SK-N-SH treated with all-trans-retinoic acid at 6 μM for 48 hours (cell line): ENCODE measurements at regions not wholly inside any gene's neighbourhood (a gene's known extent, or its start where the extent isn't known, plus 50 kb on each side); places are given as distances from the start of the nearest gene placed in this dataset.

ENCODE experiments used
- BACH2 ChIP-seq: fragments of 250-450 bp; sonication (Bioruptor Pico); IDR thresholded peaks from 2 replicates; pipeline ENCODE4 v1.9.0; 2021; ENCODE audit warnings: mild to moderate bottlenecking, borderline replicate concordance
- CREB5 ChIP-seq: fragments of 250-450 bp; sonication (Bioruptor Pico); IDR thresholded peaks from 2 replicates; pipeline ENCODE4 v1.5.1; 2020; ENCODE audit warnings: low read depth, mild to moderate bottlenecking, moderate library complexity
- GLIS3 ChIP-seq: fragments of 250-450 bp; sonication (Bioruptor Pico); IDR thresholded peaks from 2 replicates; pipeline ENCODE4 v1.5.0; 2020; ENCODE audit warnings: mild to moderate bottlenecking, moderate library complexity
- ISL1 ChIP-seq: fragments of 250-450 bp; sonication (Bioruptor Pico); IDR thresholded peaks from 2 replicates; pipeline ENCODE4 v2.1.2; 2022; ENCODE audit warnings: mild to moderate bottlenecking, moderate library complexity
- PATZ1 ChIP-seq: fragments of 250-450 bp; sonication (Bioruptor Pico); IDR thresholded peaks from 2 replicates; pipeline ENCODE4 v1.8.0; 2020; ENCODE audit warnings: mild to moderate bottlenecking, moderate library complexity, borderline replicate concordance
- POU6F1 ChIP-seq: fragments of 250-450 bp; sonication (Bioruptor Pico); IDR thresholded peaks from 2 replicates; pipeline ENCODE4 v1.8.0; 2021; ENCODE audit warnings: low read depth, mild to moderate bottlenecking, moderate library complexity, borderline replicate concordance
- PPARA ChIP-seq: fragments of 250-450 bp; sonication (Bioruptor Pico); IDR thresholded peaks from 2 replicates; pipeline ENCODE4 v1.5.0; 2020; ENCODE audit warnings: mild to moderate bottlenecking, borderline replicate concordance
- SNAI2 ChIP-seq: fragments of 250-450 bp; sonication (Bioruptor Pico); IDR thresholded peaks from 2 replicates; pipeline ENCODE4 v1.5.0; 2020; ENCODE audit warnings: mild to moderate bottlenecking, moderate library complexity
- TOX ChIP-seq: fragments of 250-450 bp; sonication (Bioruptor Pico); IDR thresholded peaks from 2 replicates; pipeline ENCODE4 v1.8.0; 2021; ENCODE audit warnings: mild to moderate bottlenecking, moderate library complexity, borderline replicate concordance
- ZFP3 ChIP-seq: fragments of 250-450 bp; sonication (Bioruptor Pico); IDR thresholded peaks from 2 replicates; pipeline ENCODE4 v1.5.0; 2020; ENCODE audit warnings: mild to moderate bottlenecking, moderate library complexity
- ZFP30 ChIP-seq: fragments of 450-650 bp; formaldehyde crosslinking; IDR thresholded peaks from 2 replicates; pipeline ENCODE4 v1.5.0; 2022; ENCODE audit warnings: mild to moderate bottlenecking, moderate library complexity
- ZNF565 ChIP-seq: fragments of 450-650 bp; formaldehyde crosslinking; conservative IDR thresholded peaks from 2 replicates; pipeline ENCODE4 v1.5.0; 2020; ENCODE audit warnings: low read depth, mild to moderate bottlenecking, moderate library complexity

- TF ChIP-seq POU6F1 (CRISPR knock-in tag) (no peak), ISL1 (no peak), BACH2 (CRISPR knock-in tag) (no peak), CREB5 (CRISPR knock-in tag) (no peak), ZFP3 (CRISPR knock-in tag) (no peak), ZNF565 (CRISPR knock-in tag) (no peak), PPARA (CRISPR knock-in tag) (no peak), TOX (no peak), PATZ1 (no peak), SNAI2 (CRISPR knock-in tag) (no peak), ZFP30 (CRISPR knock-in tag) (no peak), GLIS3 (CRISPR knock-in tag) (no peak)
Measured at GRCh38 chr3:137222736-137223225, 265.0 kb downstream of the IL20RB start.
